Caco-2 (cell line): ENCODE measurements at regions not wholly inside any gene's neighbourhood (a gene's known extent, or its start where the extent isn't known, plus 50 kb on each side); places are given as distances from the start of the nearest gene placed in this dataset.

Source experiments
- BruUV-seq: library from RNA; stranded (reverse); fragments of 400-500 nt; replicated peaks from 2 replicates; lab custom pipeline; 2021; lab: Mats Ljungman, UMichigan
- CTCF ChIA-PET: fragments of 300-600 bp; sonication (Branson Sonifier 250); formaldehyde crosslinking; loops from one replicate; lab custom pipeline; 2022; ENCODE audit warnings: antibody characterized with exemption; lab: Charles Lee
- POLR2A ChIA-PET: fragments of 300-600 bp; sonication (Branson Sonifier 250); formaldehyde crosslinking; loops from one replicate; lab custom pipeline; 2022; ENCODE audit warnings: antibody characterized with exemption; lab: Charles Lee
- DNase-seq, 2 experiments: peaks; one replicate each; pipeline versions ENCODE4 v3.0.0 to v3.0.0-alpha.2; 2020 to 2022
- H3K27me3 ChIP-seq: replicated peaks from 2 replicates; pipeline ENCODE4 v1.6.0; 2011; ENCODE audit warnings: low read length; ENCODE audit not compliant: control insufficient read depth, insufficient read depth
- H3K36me3 ChIP-seq: 2 replicates; pipeline ENCODE4 v1.5.1; 2011; ENCODE audit warnings: low read length; ENCODE audit not compliant: control insufficient read depth, insufficient read depth
- H3K4me1 ChIP-seq: fragments of 250-450 bp; sonication (Bioruptor Pico); 2 replicates; pipeline ENCODE4 v1.5.1; 2020; ENCODE audit warnings: mild to moderate bottlenecking
- H3K4me3 ChIP-seq: 2 replicates; pipeline ENCODE4 v1.5.1; 2011; ENCODE audit warnings: low read depth, mild to moderate bottlenecking, control low read depth, low read length
- H3K9me3 ChIP-seq: fragments of 250-450 bp; sonication (Bioruptor Pico); 2 replicates; pipeline ENCODE4 v1.5.1; 2020; ENCODE audit warnings: mild to moderate bottlenecking, moderate library complexity
- H3K27ac Mint-ChIP-seq: one replicate; pipeline ENCODE4 v1.8.0; 2022; ENCODE audit warnings: mixed read lengths; ENCODE audit not compliant: unreplicated experiment
- H3K27me3 Mint-ChIP-seq: one replicate; pipeline ENCODE4 v1.8.0; 2022; ENCODE audit warnings: mixed read lengths; ENCODE audit not compliant: insufficient read depth, unreplicated experiment
- H3K36me3 Mint-ChIP-seq: one replicate; pipeline ENCODE4 v1.8.0; 2022; ENCODE audit warnings: mild to moderate bottlenecking, mixed read lengths; ENCODE audit not compliant: insufficient read depth, unreplicated experiment
- H3K4me1 Mint-ChIP-seq: one replicate; pipeline ENCODE4 v1.8.0; 2022; ENCODE audit warnings: low read depth, mixed read lengths; ENCODE audit not compliant: unreplicated experiment
- H3K4me3 Mint-ChIP-seq: one replicate; pipeline ENCODE4 v1.8.0; 2022; ENCODE audit warnings: mild to moderate bottlenecking, moderate library complexity, mixed read lengths; ENCODE audit not compliant: unreplicated experiment
- H3K9me3 Mint-ChIP-seq: one replicate; pipeline ENCODE4 v1.8.0; 2022; ENCODE audit warnings: mixed read lengths; ENCODE audit not compliant: unreplicated experiment
- CTCF ChIP-seq, 2 experiments: fragments of 200-600 bp in 1 of 2; IDR thresholded peaks; 1 replicate in 1 of 2; 2 replicates in 1 of 2; pipeline versions ENCODE4 v1.5.1 to v1.8.0; 2011 to 2022; ENCODE audit warnings: antibody characterized with exemption in 1 of 2, control low read depth in 1 of 2, inconsistent platforms in 1 of 2, low read depth in 1 of 2, low read length in 1 of 2, mild to moderate bottlenecking in 1 of 2, moderate library complexity in 1 of 2; ENCODE audit not compliant: insufficient read depth in 1 of 2, severe bottlenecking in 1 of 2, unreplicated experiment in 1 of 2
- intact Hi-C: fragments of 100-400 bp; cut with micrococcal nuclease; formaldehyde crosslinking; loops from one replicate; pipeline ENCODE4 v1.10.0; 2022; ENCODE audit not compliant: unreplicated experiment

DNA sequence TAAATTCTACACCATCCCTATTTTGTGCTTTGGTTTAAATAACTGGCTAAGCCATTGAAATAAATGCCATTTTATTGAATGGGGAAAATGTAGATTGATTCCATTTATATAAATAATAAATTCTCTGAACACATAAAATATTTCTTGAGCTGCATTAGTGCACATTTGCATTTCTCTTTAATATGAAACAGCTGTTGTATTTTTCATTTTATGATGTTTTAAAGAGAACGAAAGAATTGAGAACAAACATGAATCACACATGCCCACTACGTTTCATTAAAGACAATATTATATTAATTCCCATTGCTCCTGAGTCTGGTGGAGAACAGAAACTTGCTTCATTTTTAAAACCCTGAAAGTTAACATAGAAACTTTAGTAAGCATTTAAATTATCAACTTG, 235.7 kb upstream of the CFAP20DC start:
- no TSS peak for BruUV-seq
- ChIA-PET CTCF (no interaction called here), POLR2A (no interaction called here)
- H3K36me3 ChIP-seq, result no peaks in the 10 kb centered on the region
- no peak overlapping the region for H3K27ac Mint-ChIP-seq
- H3K9me3 ChIP-seq, result no peaks in the 10 kb centered on the region
- H3K27me3 Mint-ChIP-seq, result peaks cover 19% of the 10 kb centered on the region
- H3K27me3 ChIP-seq, result no peaks in the 10 kb centered on the region
- no peaks in the 10 kb centered on the region for H3K9me3 Mint-ChIP-seq
- no peaks in the 10 kb centered on the region for H3K4me1 Mint-ChIP-seq
- no peak for TF ChIP-seq CTCF (IDR thresholded peaks at IDR 0.05; ENCODE audit: insufficient read depth in 1 of 2, low read depth in 1 of 2, low read length in 1 of 2, severe bottlenecking in 1 of 2, unreplicated experiment in 1 of 2)
- DNase-seq, result no peak
- no peak overlapping the region for H3K4me3 ChIP-seq
- no peaks in the 10 kb centered on the region for H3K36me3 Mint-ChIP-seq
- intact Hi-C loops, result no loop called here
- no peak overlapping the region for H3K4me3 Mint-ChIP-seq
- H3K4me1 ChIP-seq, result no peaks in the 10 kb centered on the region

- TF ChIP-seq CTCF (IDR thresholded peaks at IDR 0.05; ENCODE audit: insufficient read depth in 1 of 2, low read depth in 1 of 2, low read length in 1 of 2, severe bottlenecking in 1 of 2, unreplicated experiment in 1 of 2), result no peak
- ChIA-PET POLR2A (no interaction called here), CTCF (no interaction called here)
- Mint-ChIP-seq H3K4me3 (no peak overlapping the region), H3K27me3 (peaks cover 18% of the 10 kb centered on the region), H3K9me3 (no peaks in the 10 kb centered on the region), H3K27ac (no peak overlapping the region), H3K4me1 (no peaks in the 10 kb centered on the region), H3K36me3 (no peaks in the 10 kb centered on the region)
- no peaks in the 10 kb centered on the region for H3K9me3 ChIP-seq
- BruUV-seq, result no TSS peak
- no peak for DNase-seq
- intact Hi-C loops, result no loop called here
- no peaks in the 10 kb centered on the region for H3K4me1 ChIP-seq
- no peaks in the 10 kb centered on the region for H3K36me3 ChIP-seq
- H3K27me3 ChIP-seq, result no peaks in the 10 kb centered on the region
- no peak overlapping the region for H3K4me3 ChIP-seq
Measured at GRCh38 chr3:59284926-59285325, 235.1 kb upstream of the CFAP20DC start.

DNA sequence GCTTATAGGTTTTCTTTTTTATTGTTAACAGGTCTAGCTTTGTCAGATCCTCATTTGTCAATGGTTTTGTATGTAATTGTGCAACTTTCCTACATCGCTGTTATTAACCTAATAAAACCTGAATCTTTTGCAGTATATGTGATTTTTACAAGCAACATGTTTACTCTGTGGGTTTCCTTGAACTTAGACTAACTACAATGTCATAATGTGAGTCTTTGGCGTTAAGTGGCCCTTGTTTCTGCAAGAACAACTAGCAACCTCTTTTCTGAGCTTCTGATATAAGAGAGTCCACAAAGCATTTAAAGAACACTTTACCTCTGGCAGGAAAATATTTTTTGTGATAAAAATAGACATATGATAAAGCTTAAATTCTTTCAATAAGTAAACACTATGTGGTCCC, 230.3 kb upstream of the CFAP20DC start:
- H3K4me1 Mint-ChIP-seq, result no peaks in the 10 kb centered on the region
- BruUV-seq, result no TSS peak
- CTCF ChIA-PET, result no interaction called here
- POLR2A ChIA-PET, result no interaction called here
- H3K9me3 Mint-ChIP-seq, result no peaks in the 10 kb centered on the region
- intact Hi-C loops, result no loop called here
- H3K4me1 ChIP-seq, result no peaks in the 10 kb centered on the region
- no peak overlapping the region for H3K27ac Mint-ChIP-seq
- no peaks in the 10 kb centered on the region for H3K36me3 ChIP-seq
- H3K36me3 Mint-ChIP-seq, result no peaks in the 10 kb centered on the region
- DNase-seq, result no peak
- no peak overlapping the region for H3K4me3 Mint-ChIP-seq
- peaks cover 11% of the 10 kb centered on the region for H3K27me3 Mint-ChIP-seq
- no peaks in the 10 kb centered on the region for H3K27me3 ChIP-seq
- TF ChIP-seq CTCF (IDR thresholded peaks at IDR 0.05; ENCODE audit: insufficient read depth in 1 of 2, low read depth in 1 of 2, low read length in 1 of 2, severe bottlenecking in 1 of 2, unreplicated experiment in 1 of 2), result no peak
- H3K9me3 ChIP-seq, result no peaks in the 10 kb centered on the region
- H3K4me3 ChIP-seq, result no peak overlapping the region
